ENCODE measurements at regions not wholly inside any gene's neighbourhood (a gene's known extent, or its start where the extent isn't known, plus 50 kb on each side); places are given as distances from the start of the nearest gene placed in this dataset.

GRCh38 chr5:115435778-115436712 lies 108.5 kb downstream of the FEM1C start:
- no peaks in the 10 kb centered on the region for H3K27me3 Mint-ChIP-seq (ENCODE audit: low read depth, unreplicated experiment)
- H3K4me3 Mint-ChIP-seq (ENCODE audit: unreplicated experiment): no peak overlapping the region
- Histone ChIP-seq H3K4me2 (ENCODE audit: low read length) (no peak overlapping the region), H3K27me3 (ENCODE audit: insufficient read depth, low read length) (no peaks in the 10 kb centered on the region), H3K9me3 (ENCODE audit: insufficient read depth, low read depth, low read length) (peaks cover 7% of the 10 kb centered on the region), H4K20me1 (ENCODE audit: insufficient read depth, low read length) (no peaks in the 10 kb centered on the region), H3K4me1 (ENCODE audit: insufficient read depth, low read length) (no peaks in the 10 kb centered on the region), H3K9ac (ENCODE audit: low read length) (no peak overlapping the region), H3K36me3 (ENCODE audit: insufficient read depth, low read length) (no peaks in the 10 kb centered on the region), H3K27ac (ENCODE audit: low read depth, low read length) (no peak overlapping the region), H3K79me2 (ENCODE audit: insufficient read depth, low read length) (no peaks in the 10 kb centered on the region), H2AFZ (ENCODE audit: low read depth, low read length) (no peak overlapping the region), H3K4me3 (ENCODE audit: insufficient read depth, low read depth, low read length) (no peak overlapping the region)
- H3K9me3 Mint-ChIP-seq (ENCODE audit: unreplicated experiment): peaks cover 14% of the 10 kb centered on the region
- no peak for TF ChIP-seq CTCF (IDR thresholded peaks at IDR 0.05; ENCODE audit: insufficient read depth, low read depth, low read length)
- no peak for TF ChIP-seq EZH2 (IDR thresholded peaks at IDR 0.05; ENCODE audit: insufficient read depth, low read length)
- H3K4me1 Mint-ChIP-seq (ENCODE audit: low read depth, unreplicated experiment): peaks cover 8% of the 10 kb centered on the region
- DNase-seq (ENCODE audit: low read depth) (no peak), FAIRE-seq (peak; percentile 41)
- H3K27ac Mint-ChIP-seq (ENCODE audit: unreplicated experiment): no peak overlapping the region
- no peaks in the 10 kb centered on the region for H3K36me3 Mint-ChIP-seq (ENCODE audit: low read depth, unreplicated experiment)

GRCh38 chr5:115435065-115435777 lies 109.4 kb downstream of the FEM1C start:
- no peak for FAIRE-seq
- H3K4me2 ChIP-seq (ENCODE audit: low read length): no peak overlapping the region
- Mint-ChIP-seq H3K27ac (ENCODE audit: unreplicated experiment) (no peak overlapping the region), H3K36me3 (ENCODE audit: low read depth, unreplicated experiment) (no peaks in the 10 kb centered on the region), H3K27me3 (ENCODE audit: low read depth, unreplicated experiment) (no peaks in the 10 kb centered on the region), H3K4me3 (ENCODE audit: unreplicated experiment) (no peak overlapping the region), H3K9me3 (ENCODE audit: unreplicated experiment) (peaks cover 8% of the 10 kb centered on the region), H3K4me1 (ENCODE audit: low read depth, unreplicated experiment) (peaks cover 8% of the 10 kb centered on the region)
- no peak for TF ChIP-seq EZH2 (IDR thresholded peaks at IDR 0.05; ENCODE audit: insufficient read depth, low read length)
- TF ChIP-seq CTCF (IDR thresholded peaks at IDR 0.05; ENCODE audit: insufficient read depth, low read depth, low read length): no peak
- no peaks in the 10 kb centered on the region for H4K20me1 ChIP-seq (ENCODE audit: insufficient read depth, low read length)
- H3K4me1 ChIP-seq (ENCODE audit: insufficient read depth, low read length): no peaks in the 10 kb centered on the region
- H3K9me3 ChIP-seq (ENCODE audit: insufficient read depth, low read depth, low read length): no peaks in the 10 kb centered on the region
- H3K36me3 ChIP-seq (ENCODE audit: insufficient read depth, low read length): no peaks in the 10 kb centered on the region
- no peak overlapping the region for H3K4me3 ChIP-seq (ENCODE audit: insufficient read depth, low read depth, low read length)
- no peak overlapping the region for H2AFZ ChIP-seq (ENCODE audit: low read depth, low read length)
- H3K9ac ChIP-seq (ENCODE audit: low read length): no peak overlapping the region
- DNase-seq (ENCODE audit: low read depth): no peak
- no peaks in the 10 kb centered on the region for H3K79me2 ChIP-seq (ENCODE audit: insufficient read depth, low read length)
- no peaks in the 10 kb centered on the region for H3K27me3 ChIP-seq (ENCODE audit: insufficient read depth, low read length)
- H3K27ac ChIP-seq (ENCODE audit: low read depth, low read length): no peak overlapping the region
